HG03354 (cell line): ENCODE measurements at regions not wholly inside any gene's neighbourhood (a gene's known extent, or its start where the extent isn't known, plus 50 kb on each side); places are given as distances from the start of the nearest gene placed in this dataset.
"Not testable (repeated sequence)": the region's sequence is repeated elsewhere in the genome, so short reads cannot be mapped to it uniquely, and the experiment has no call there.

ENCODE experiments used
- ATAC-seq: cut with Tn5 transposase; IDR thresholded peaks from one replicate; pipeline ENCODE4 v1.9.1; 2021; ENCODE audit warnings: mild to moderate bottlenecking; ENCODE audit not compliant: unreplicated experiment, poor library complexity, severe bottlenecking

GRCh38 chr18:67455890-67456501 is 60.5 kb downstream of the DSEL start:
- ATAC-seq = no peak

- ATAC-seq = no peak
Measured at GRCh38 chr18:67453901-67454300, 62.6 kb downstream of the DSEL start.

GRCh38 chr18:67451960-67452359 is 64.6 kb downstream of the DSEL start:
- ATAC-seq = no peak

GRCh38 chr18:67451101-67451500 is 65.4 kb downstream of the DSEL start:
- not testable (repeated sequence) for ATAC-seq

- no peak for ATAC-seq
Measured at GRCh38 chr18:67433971-67434370, 82.5 kb downstream of the DSEL start.

GRCh38 chr18:67432806-67433205 is 83.7 kb downstream of the DSEL start:
- ATAC-seq = no peak

- no peak for ATAC-seq
Measured at GRCh38 chr18:67428805-67429204, 87.7 kb downstream of the DSEL start.

- ATAC-seq = no peak
Measured at GRCh38 chr18:67428158-67428557, 88.4 kb downstream of the DSEL start.

- ATAC-seq = no peak
Measured at GRCh38 chr18:67426486-67426885, 90.0 kb downstream of the DSEL start.

GRCh38 chr18:67425672-67426071 is 90.8 kb downstream of the DSEL start:
- ATAC-seq = peak; percentile 58

- ATAC-seq = no peak
Measured at GRCh38 chr18:67421651-67422050, 94.9 kb downstream of the DSEL start.

GRCh38 chr18:67417864-67418523 is 98.5 kb downstream of the DSEL start:
- peak; percentile 92 for ATAC-seq

- ATAC-seq = no peak
Measured at GRCh38 chr18:67411116-67411515, 105.4 kb downstream of the DSEL start.

- ATAC-seq = no peak
Measured at GRCh38 chr18:67410075-67411070, 106.1 kb downstream of the DSEL start.

GRCh38 chr18:67408240-67408639 is 108.3 kb downstream of the DSEL start:
- no peak for ATAC-seq

- ATAC-seq = no peak
Measured at GRCh38 chr18:67406714-67407113, 109.8 kb downstream of the DSEL start.

GRCh38 chr18:67402543-67402942 is 114.0 kb downstream of the DSEL start:
- ATAC-seq = no peak

GRCh38 chr18:67400502-67401117 is 115.9 kb downstream of the DSEL start:
- no peak for ATAC-seq

GRCh38 chr18:67386032-67386431 is 130.5 kb downstream of the DSEL start:
- ATAC-seq = no peak

GRCh38 chr18:67385455-67385854 is 131.1 kb downstream of the DSEL start:
- no peak for ATAC-seq
